Fibroblast of villous mesenchyme (primary cell): ENCODE measurements at regions not wholly inside any gene's neighbourhood (a gene's known extent, or its start where the extent isn't known, plus 50 kb on each side); places are given as distances from the start of the nearest gene placed in this dataset.

Source experiments
- DNase-seq: peaks from one replicate; pipeline ENCODE4 v3.0.0-alpha.2; 2010; ENCODE audit warnings: low read depth
- H3K4me3 ChIP-seq: 2 replicates; pipeline ENCODE4 v1.5.1; 2011; ENCODE audit warnings: low read depth, mild to moderate bottlenecking, low read length
- CTCF ChIP-seq: IDR thresholded peaks from 2 replicates; pipeline ENCODE4 v1.5.1; 2012; ENCODE audit warnings: low read depth, mild to moderate bottlenecking, low read length; ENCODE audit not compliant: insufficient read depth

- H3K4me3 ChIP-seq, result no peak overlapping the region
- no peak for DNase-seq
- TF ChIP-seq CTCF, result no peak
Measured at GRCh38 chr10:83448013-83448412, 691.3 kb upstream of the GHITM start.

- no peak overlapping the region for H3K4me3 ChIP-seq
- DNase-seq, result no peak
- TF ChIP-seq CTCF, result no peak
Measured at GRCh38 chr10:83458611-83459010, 680.7 kb upstream of the GHITM start.

- no peak overlapping the region for H3K4me3 ChIP-seq
- TF ChIP-seq CTCF, result no peak
- no peak for DNase-seq
Measured at GRCh38 chr10:83459124-83459523, 680.2 kb upstream of the GHITM start.

- H3K4me3 ChIP-seq, result no peak overlapping the region
- no peak for TF ChIP-seq CTCF
- no peak for DNase-seq
Measured at GRCh38 chr10:83469728-83470331, 669.5 kb upstream of the GHITM start.

GRCh38 chr10:83476211-83476610 is 663.1 kb upstream of the GHITM start:
- TF ChIP-seq CTCF, result no peak
- H3K4me3 ChIP-seq, result no peak overlapping the region
- no peak for DNase-seq

GRCh38 chr10:83489161-83489560 is 650.1 kb upstream of the GHITM start:
- DNase-seq, result no peak
- TF ChIP-seq CTCF, result no peak
- H3K4me3 ChIP-seq, result no peak overlapping the region

GRCh38 chr10:83492004-83492403 is 647.3 kb upstream of the GHITM start:
- TF ChIP-seq CTCF, result no peak
- DNase-seq, result no peak
- H3K4me3 ChIP-seq, result no peak overlapping the region
